Fibroblast of skin of left quadriceps (primary cell): ENCODE measurements at regions not wholly inside any gene's neighbourhood (a gene's known extent, or its start where the extent isn't known, plus 50 kb on each side); places are given as distances from the start of the nearest gene placed in this dataset.
"Not testable (repeated sequence)": the region's sequence is repeated elsewhere in the genome, so short reads cannot be mapped to it uniquely, and the experiment has no call there.

Source experiments
- DNase-seq, 2 experiments: peaks; one replicate each; pipeline ENCODE4 v3.0.0-alpha.2; 2013; ENCODE audit warnings: low read depth in 2 of 2

DNA sequence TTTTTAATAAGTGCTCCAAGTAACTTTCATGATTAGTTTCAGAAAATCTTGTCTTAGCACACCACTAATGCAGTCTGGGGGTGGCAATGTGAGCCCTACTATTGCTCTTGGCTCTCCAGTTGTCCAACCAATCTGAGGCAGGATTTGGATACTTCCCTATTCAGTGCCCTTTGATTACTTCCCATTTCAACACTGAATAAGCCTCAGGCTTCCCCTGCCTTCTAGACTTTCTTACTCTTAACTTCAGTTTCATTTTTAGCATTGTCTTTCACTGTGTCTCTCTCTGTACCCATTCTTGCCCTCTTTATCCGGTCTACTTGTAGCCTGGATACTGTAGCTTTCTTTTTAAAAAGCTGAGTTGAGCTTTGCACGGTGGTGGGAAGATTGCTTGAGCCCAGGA lies 186.1 kb downstream of the C9orf152 start:
- no peak for DNase-seq

DNA sequence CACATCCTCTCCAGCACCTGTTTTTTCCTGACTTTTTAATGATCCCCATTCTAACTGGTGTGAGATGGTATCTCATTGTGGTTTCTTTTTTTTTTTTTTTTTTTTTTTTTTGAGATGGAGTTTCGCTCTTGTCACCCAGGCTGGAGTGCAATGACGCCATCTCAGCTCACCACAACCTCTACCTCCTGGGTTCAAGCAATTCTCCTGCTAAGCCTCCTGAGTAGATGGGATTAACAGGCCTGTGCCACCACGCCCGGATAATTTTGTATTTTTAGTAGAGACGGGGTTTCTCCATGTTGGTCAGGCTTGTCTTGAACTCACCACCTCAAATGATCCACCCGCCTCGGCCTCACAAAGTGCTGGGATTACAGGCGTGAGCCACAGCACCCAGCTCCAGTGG lies 184.7 kb downstream of the C9orf152 start:
- not testable (repeated sequence) for DNase-seq

DNA sequence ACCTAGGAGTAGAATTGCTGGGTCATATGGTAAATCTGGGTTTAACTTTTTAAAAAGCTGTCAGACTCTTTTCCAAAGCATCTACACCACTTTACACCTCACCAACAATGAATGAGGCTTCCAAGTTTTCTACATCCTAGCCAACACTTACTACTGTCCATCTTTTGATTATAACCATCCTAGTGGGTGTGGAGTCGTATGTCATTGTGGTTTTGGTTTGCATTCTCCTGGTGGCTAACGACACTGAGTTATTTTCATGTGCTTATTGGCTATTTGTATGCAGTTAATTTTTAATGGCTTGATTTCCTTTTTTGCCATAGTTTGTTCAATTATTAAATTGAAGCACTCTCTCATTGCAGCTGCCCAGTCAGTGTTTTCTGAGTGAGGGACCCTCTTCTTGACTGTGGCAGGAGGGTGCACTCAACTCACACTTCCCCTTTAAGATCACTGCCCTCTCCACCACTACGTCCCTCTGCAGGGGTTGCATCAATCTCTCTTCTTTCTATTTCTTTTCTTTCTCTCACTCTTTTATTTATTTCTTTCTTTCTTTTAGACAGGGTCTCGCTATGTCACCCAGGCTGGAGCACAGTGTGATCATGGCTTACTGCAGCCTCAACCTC lies 182.3 kb downstream of the C9orf152 start:
- no peak for DNase-seq

DNA sequence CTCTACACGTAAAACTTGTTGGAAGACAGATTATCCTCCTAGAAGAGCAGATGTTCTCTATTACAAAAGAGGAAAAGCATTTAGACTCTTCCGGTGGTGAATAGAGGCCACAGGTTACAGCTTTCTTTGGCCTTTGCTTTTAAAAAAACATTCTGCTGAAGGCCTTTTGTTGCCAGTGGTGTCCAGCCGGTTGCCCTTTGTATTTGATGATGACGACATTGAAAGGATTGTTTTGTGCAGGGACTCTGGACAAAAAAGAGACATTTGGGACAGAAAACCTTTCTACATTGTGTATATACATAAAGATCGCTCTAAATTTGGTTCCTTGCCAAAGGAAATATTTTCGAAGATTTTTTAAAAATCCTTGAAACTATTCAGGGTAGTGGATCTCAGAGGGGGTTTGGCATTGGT lies 180.3 kb downstream of the C9orf152 start:
- no peak for DNase-seq

GRCh38 chr9:110028271-110028670 lies 179.7 kb downstream of the C9orf152 start:
- no peak for DNase-seq

GRCh38 chr9:110028676-110029075 lies 179.3 kb downstream of the C9orf152 start:
- DNase-seq: no peak

DNA sequence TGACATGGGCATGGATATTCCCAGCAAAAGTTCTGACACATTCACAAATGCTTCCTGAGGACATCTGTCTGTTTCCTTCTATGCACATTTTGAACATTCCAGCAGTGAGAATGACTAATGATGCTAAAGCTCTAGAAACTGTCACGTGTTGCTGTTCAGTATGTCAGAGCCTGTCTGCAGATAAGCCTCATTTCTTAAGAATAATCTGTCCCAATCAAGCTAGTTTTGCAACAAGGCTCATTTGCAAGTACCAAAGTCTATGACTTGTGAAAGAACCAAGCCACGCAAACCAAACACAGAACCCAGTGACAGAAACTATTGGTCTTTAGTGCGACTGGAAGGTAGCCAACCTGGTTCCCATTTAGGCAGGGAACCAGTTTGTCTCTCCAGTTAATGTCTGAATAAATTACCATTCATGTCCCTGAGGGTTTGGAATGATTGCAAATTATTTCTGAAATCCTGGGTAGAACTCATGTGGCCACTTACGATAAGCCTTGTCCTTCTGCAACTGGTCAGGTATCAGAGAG lies 178.5 kb downstream of the C9orf152 start:
- peak; percentile 80 to 81 for DNase-seq

DNA sequence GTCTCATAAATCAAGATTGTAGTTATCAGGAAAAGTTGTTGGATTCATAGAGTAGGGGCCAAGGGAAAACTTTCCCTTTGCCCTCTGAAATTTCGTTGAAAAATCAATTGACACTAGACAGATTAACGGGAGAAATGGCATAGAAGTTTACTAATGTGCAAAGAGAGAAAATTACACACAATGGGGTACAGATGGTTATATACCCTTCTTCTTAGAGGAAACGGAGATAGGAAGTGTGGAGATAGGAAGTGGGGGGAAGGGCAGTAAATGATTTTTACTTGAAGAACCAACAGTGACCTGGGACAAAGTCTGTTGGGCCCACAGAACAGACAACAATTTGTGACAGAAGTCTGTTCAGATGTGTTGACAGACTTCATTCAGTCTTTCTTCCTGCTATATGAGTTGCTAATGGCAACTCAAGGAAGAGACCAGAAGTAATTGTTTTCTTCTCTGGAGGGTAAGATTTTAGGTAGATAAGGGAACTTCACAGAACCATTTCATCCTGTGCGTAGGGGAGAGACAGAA lies 177.9 kb downstream of the C9orf152 start:
- no peak for DNase-seq

DNA sequence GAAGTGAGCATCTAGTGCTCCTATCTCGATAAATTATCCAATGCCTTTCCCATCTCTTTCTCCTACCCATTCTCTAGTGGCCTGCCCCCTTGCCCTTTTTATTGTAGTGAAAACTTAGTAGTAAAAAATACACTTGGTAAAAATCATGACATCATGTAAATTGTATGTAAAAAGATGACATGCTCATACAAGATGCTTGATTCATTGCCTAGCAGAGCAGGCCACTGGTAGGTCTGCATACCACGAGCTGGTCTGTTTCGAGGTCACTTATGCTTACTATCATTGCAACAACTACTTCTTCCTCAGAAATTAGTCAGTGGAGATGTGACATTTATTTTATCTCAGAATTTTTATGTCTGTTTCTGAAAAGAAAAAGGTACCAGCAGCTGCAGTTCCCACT lies 177.3 kb downstream of the C9orf152 start:
- no peak for DNase-seq

DNA sequence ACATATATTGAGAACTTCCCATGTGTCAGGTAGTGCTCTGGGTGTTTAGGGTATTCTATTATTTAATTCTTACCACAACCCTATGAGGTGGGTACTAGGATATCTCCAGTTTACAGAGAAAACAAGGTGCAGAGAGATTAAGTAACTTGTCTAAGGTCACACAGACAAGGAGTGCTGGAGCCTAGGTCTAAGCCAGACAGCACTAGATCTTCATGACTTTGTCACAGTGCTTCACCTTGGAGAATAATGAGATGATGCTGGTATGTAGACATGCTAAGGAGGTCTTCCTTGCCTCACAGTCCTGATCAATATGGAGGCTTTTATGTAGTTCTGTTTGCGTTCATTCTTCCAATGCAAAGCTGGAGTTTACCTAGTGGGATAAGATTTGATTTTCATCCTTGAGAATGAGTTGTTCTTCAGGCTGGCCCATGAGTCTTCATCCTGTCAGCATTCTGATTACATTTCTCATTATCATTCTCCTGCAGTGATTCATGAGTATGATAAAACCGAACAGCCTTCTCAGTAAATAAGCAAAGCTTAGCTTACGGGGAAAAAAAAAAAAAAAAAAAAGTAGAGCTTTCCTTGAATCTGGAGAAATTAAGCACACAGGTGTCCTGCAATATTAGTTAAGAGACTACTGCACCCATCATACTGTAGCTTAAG lies 176.3 kb downstream of the C9orf152 start:
- peak; percentile 67 to 68 for DNase-seq

GRCh38 chr9:110032532-110032931 lies 175.4 kb downstream of the C9orf152 start:
- not testable (repeated sequence) for DNase-seq

DNA sequence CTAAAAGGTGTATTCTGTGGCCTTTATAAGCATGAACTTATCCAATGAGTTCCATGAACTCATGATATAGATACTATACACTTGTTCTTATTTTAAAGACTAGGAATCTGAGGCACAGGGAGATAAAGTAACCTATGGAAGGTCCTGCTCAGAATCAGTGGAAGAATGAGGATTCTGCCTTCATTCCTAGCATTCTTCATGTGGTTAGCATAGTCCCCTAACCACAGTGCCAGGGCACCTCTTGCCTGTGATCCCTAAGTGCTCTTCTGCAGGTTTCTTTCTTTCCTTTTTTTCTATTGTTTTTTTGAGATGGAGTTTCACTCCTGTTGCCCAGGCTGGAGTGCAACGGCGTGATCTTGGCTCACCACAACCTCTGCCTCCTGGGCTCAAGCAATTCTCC lies 174.1 kb downstream of the C9orf152 start:
- DNase-seq: no peak

- DNase-seq: no peak
Measured at GRCh38 chr9:110036286-110036685, 171.7 kb downstream of the C9orf152 start.

GRCh38 chr9:110040788-110041187 lies 167.2 kb downstream of the C9orf152 start:
- DNase-seq: peak; percentile 55 to 57

DNA sequence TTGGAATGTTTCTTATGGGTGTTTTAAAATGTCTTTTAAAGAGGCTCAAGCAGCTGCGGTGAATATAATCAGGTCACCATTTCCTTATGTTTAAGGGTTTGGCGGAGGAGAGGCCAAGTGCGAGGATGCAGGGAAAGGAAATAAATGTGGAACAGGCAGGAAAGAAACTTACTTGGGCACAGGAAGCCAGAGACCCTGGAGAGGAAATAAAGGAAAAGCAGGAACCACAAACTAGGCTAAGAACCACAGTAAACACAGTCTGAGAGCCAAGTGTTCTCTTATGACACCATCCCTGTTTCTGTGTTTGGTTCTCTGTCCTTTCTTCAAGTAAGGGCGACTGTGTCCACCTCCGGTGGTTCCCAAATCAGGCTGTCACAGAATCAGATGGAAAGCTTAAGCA lies 166.5 kb downstream of the C9orf152 start:
- DNase-seq: no peak

DNA sequence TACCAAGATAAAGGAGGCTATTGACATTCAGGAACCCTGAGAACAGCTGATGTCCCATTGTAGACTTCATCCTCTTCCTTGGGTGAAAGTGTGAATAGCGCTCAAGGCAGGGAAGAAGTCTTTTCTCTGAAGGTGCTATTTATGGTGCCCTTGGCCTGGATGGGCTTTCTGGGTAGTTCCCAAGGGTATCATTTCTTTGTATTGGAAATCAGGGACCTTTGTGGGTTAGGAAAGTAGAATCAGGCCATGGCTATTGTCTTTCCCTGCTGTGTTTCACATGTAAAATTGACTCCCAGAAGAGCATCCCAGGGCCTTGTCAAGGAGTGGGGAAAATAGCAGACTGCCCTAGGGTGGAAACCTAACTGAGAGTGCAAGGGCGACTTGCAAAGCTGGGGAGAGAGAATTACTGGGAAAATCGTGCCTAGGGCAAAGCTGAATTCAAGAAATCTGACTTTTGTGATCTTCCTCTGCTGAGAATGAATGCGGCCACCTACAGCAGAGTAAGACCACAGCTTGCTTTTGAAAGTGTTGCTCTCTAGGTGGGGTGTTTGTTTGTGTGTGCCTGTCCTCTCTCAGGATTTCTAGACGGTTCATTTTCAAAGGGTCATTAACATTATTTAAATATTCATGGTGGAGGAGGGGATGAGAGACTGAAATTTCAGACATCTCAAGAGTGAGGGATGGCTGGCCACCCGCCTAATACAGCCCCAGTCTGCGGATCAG lies 160.6 kb downstream of the C9orf152 start:
- no peak for DNase-seq

- DNase-seq: no peak
Measured at GRCh38 chr9:110047955-110048402, 160.0 kb downstream of the C9orf152 start.

GRCh38 chr9:110048403-110048975 lies 159.5 kb downstream of the C9orf152 start:
- DNase-seq: peak; percentile 58 to 62

GRCh38 chr9:110048976-110049698 lies 158.8 kb downstream of the C9orf152 start:
- DNase-seq: no peak

DNA sequence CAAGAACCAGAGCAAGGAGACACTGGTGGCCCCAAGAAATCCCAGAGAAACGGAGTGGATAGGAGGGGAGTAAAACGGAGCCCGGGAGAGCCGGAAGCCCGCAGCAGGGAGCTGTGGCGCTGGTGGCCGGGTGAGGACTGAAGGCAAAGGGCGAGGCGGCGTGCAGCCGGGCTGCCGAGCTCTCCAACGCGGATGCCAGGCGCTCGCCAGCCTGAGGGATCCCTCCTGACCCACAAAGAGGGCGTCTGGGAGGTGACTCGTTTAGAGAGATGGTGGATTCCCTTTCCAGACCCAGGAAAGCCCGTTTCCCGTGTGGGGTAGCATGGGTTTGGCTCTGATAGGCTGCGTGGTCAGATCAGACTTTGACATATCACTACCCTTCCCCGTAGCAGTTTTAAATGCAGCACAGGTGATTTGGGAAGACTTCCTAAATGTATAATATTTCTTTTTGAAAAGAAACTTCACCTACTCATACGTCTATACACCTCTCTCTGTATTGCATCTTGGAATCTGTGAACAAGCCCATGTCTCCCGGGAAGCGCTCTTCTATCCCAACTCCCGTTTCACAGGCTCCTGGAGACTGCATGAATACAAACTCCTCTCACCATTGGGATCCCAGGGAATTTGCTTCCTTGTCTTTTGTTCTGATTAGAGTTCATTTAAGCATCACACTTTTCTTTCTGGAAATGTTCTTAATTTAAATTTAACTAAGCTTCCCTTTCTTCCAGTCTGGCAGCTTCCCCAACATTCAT lies 158.1 kb downstream of the C9orf152 start:
- DNase-seq: no peak

- DNase-seq: peak; percentile 74
Measured at GRCh38 chr9:110050925-110051355, 157.0 kb downstream of the C9orf152 start.
